GM23338 (cell line): ENCODE measurements at regions not wholly inside any gene's neighbourhood (a gene's known extent, or its start where the extent isn't known, plus 50 kb on each side); places are given as distances from the start of the nearest gene placed in this dataset.

Experiments
- ATAC-seq: fragments of 200-7000 bp; cut with Tn5 transposase; 3 replicates; pipeline ENCODE4 v1.9.1; 2020
- DNase-seq: peaks from one replicate; pipeline ENCODE4 v3.0.0-alpha.2; 2015; ENCODE audit warnings: low spot score
- H2AFZ ChIP-seq: fragments of 200-600 bp; sonication (generic); 2 replicates; pipeline ENCODE4 v1.8.0; 2016; ENCODE audit warnings: antibody characterized with exemption, mild to moderate bottlenecking, moderate library complexity
- H3F3A ChIP-seq: fragments of 200-600 bp; sonication (generic); replicated peaks from 2 replicates; pipeline ENCODE4 v1.8.0; 2017; ENCODE audit warnings: antibody characterized with exemption, mixed run types, low read depth
- H3K27ac ChIP-seq: fragments of 200-600 bp; sonication (generic); 2 replicates; pipeline ENCODE4 v1.6.1; 2016; ENCODE audit warnings: low read depth
- H3K27me3 ChIP-seq: fragments of 200-600 bp; sonication (generic); 2 replicates; pipeline ENCODE4 v1.8.0; 2016; ENCODE audit warnings: mild to moderate bottlenecking, mixed run types, moderate library complexity; ENCODE audit not compliant: insufficient read depth
- H3K36me3 ChIP-seq: fragments of 200-600 bp; sonication (generic); 2 replicates; pipeline ENCODE4 v1.8.0; 2016; ENCODE audit warnings: mild to moderate bottlenecking; ENCODE audit not compliant: insufficient read depth
- H3K4me1 ChIP-seq: fragments of 200-600 bp; sonication (generic); 2 replicates; pipeline ENCODE4 v1.8.0; 2016; ENCODE audit warnings: mild to moderate bottlenecking, moderate library complexity; ENCODE audit not compliant: insufficient read depth
- H3K4me2 ChIP-seq: fragments of 200-600 bp; sonication (generic); 2 replicates; pipeline ENCODE4 v1.7.1; 2017; ENCODE audit warnings: mixed run types
- H3K4me3 ChIP-seq: fragments of 200-600 bp; sonication (generic); 2 replicates; pipeline ENCODE4 v1.6.1; 2016; ENCODE audit warnings: mixed run types
- H3K79me2 ChIP-seq: fragments of 200-600 bp; sonication (generic); replicated peaks from 2 replicates; pipeline ENCODE4 v1.8.0; 2017; ENCODE audit warnings: mild to moderate bottlenecking; ENCODE audit not compliant: insufficient read depth
- H3K9me2 ChIP-seq: fragments of 200-600 bp; sonication (generic); 2 replicates; pipeline ENCODE4 v1.8.0; 2017; ENCODE audit not compliant: insufficient read depth
- H4K20me1 ChIP-seq: fragments of 200-600 bp; sonication (generic); replicated peaks from 2 replicates; pipeline ENCODE4 v1.8.0; 2017; ENCODE audit warnings: mild to moderate bottlenecking; ENCODE audit not compliant: insufficient read depth
- H3K27ac Mint-ChIP-seq: 2 replicates; pipeline ENCODE4 v1.8.0; 2020; ENCODE audit warnings: inconsistent platforms, mild to moderate bottlenecking, moderate library complexity, mixed read lengths
- H3K27me3 Mint-ChIP-seq: 3 replicates; pipeline ENCODE4 v1.8.0; 2022; ENCODE audit warnings: low read depth, mild to moderate bottlenecking, moderate library complexity, mixed read lengths, inconsistent platforms; ENCODE audit not compliant: insufficient read depth, poor library complexity
- H3K36me3 Mint-ChIP-seq: 3 replicates; pipeline ENCODE4 v1.8.0; 2021; ENCODE audit warnings: low read depth, mild to moderate bottlenecking, inconsistent platforms, moderate library complexity, mixed read lengths
- H3K4me1 Mint-ChIP-seq: 3 replicates; pipeline ENCODE4 v1.8.0; 2020; ENCODE audit warnings: mild to moderate bottlenecking, inconsistent platforms, mixed read lengths
- H3K4me3 Mint-ChIP-seq: 3 replicates; pipeline ENCODE4 v1.8.0; 2021; ENCODE audit warnings: moderate library complexity, mild to moderate bottlenecking, inconsistent platforms, mixed read lengths
- H3K9me3 Mint-ChIP-seq: 3 replicates; pipeline ENCODE4 v1.8.0; 2020; ENCODE audit warnings: moderate library complexity, mild to moderate bottlenecking, inconsistent platforms, mixed read lengths
- CREB1 ChIP-seq: fragments of 250-450 bp; sonication (Bioruptor Pico); IDR thresholded peaks from 2 replicates; pipeline ENCODE4 v1.5.0; 2020; ENCODE audit warnings: low read depth, mild to moderate bottlenecking, moderate library complexity
- EZH2 ChIP-seq: fragments of 200-600 bp; sonication (generic); IDR thresholded peaks from one replicate; pipeline ENCODE4 v1.8.0; 2017; ENCODE audit warnings: antibody characterized with exemption, mild to moderate bottlenecking, low read depth; ENCODE audit not compliant: unreplicated experiment
- EZH2phosphoT487 ChIP-seq: fragments of 200-600 bp; sonication (generic); IDR thresholded peaks from one replicate; pipeline ENCODE4 v1.8.1; 2018; ENCODE audit warnings: antibody characterized with exemption; ENCODE audit not compliant: unreplicated experiment
- JUNB ChIP-seq: IDR thresholded peaks from one replicate; pipeline ENCODE4 v1.6.1; 2016; ENCODE audit warnings: antibody characterized with exemption; ENCODE audit not compliant: unreplicated experiment
- NANOG ChIP-seq: IDR thresholded peaks from 2 replicates; pipeline ENCODE4 v1.6.1; 2016; ENCODE audit warnings: antibody characterized with exemption, borderline replicate concordance
- POLR2AphosphoS5 ChIP-seq: IDR thresholded peaks from 2 replicates; pipeline ENCODE4 v1.6.1; 2016; ENCODE audit warnings: antibody characterized with exemption, low read depth
- STAT1 ChIP-seq: IDR thresholded peaks from one replicate; pipeline ENCODE4 v1.6.1; 2016; ENCODE audit warnings: antibody characterized with exemption; ENCODE audit not compliant: unreplicated experiment
- ZNF114 ChIP-seq: fragments of 250-450 bp; sonication (Bioruptor Pico); IDR thresholded peaks from 2 replicates; pipeline ENCODE4 v1.5.0; 2020; ENCODE audit warnings: mild to moderate bottlenecking, moderate library complexity
- ZNF331 ChIP-seq: fragments of 250-450 bp; sonication (Bioruptor Pico); IDR thresholded peaks from 2 replicates; pipeline ENCODE4 v1.5.0; 2020; ENCODE audit warnings: low read depth, mild to moderate bottlenecking, moderate library complexity
- TF ChIP-seq, protein P1 (sequence below), 2 experiments: fragments of 200-600 bp in 1 of 2; sonication (generic) in 1 of 2; conservative IDR thresholded peaks; 2 replicates each; pipeline versions ENCODE4 v1.5.1 to v1.6.1; 2016 to 2017; ENCODE audit warnings: antibody characterized with exemption in 2 of 2, low read depth in 2 of 2, mild to moderate bottlenecking in 2 of 2, moderate library complexity in 1 of 2
- TF ChIP-seq, protein P2 (sequence below): IDR thresholded peaks from 2 replicates; pipeline ENCODE4 v1.6.1; 2016; ENCODE audit warnings: antibody characterized with exemption
- TF ChIP-seq, protein P3 (sequence below): IDR thresholded peaks from one replicate; pipeline ENCODE4 v1.6.1; 2018; ENCODE audit warnings: antibody characterized with exemption; ENCODE audit not compliant: unreplicated experiment
- TF ChIP-seq, protein P4 (sequence below): fragments of 250-450 bp; sonication (Bioruptor Pico); IDR thresholded peaks from 2 replicates; pipeline ENCODE4 v1.5.0; 2020; ENCODE audit warnings: mild to moderate bottlenecking, moderate library complexity

DNA sequence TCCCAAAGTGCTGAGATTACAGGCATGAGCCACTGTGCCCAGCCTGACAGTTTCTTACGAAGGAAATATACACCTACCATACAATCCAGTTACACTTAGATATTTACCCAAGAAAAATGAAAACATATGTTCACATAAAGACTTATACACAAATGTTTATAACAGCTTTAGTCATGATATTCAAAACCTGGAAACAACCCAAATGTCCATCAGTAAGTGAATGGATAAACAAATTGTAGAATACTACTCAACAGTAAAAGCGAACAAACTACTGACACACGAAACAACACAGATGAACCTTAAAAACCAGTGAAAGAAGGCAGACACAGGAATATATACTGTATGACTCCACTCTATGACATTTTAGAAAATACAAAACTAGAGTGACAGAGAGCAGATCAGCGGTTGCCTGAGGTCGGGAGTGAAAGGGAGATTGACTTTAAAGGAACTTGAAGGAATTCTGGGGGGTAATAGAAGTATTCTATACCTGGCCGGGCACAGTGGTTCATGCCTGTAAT, 83.6 kb downstream of the SPRING1 start:
- no peak overlapping the region for H3K4me3 Mint-ChIP-seq
- ATAC-seq (no peak), DNase-seq (no peak)
- Histone ChIP-seq H2AFZ (no peak overlapping the region), H3F3A (no peaks in the 10 kb centered on the region), H3K9me2 (no peaks in the 10 kb centered on the region), H3K27me3 (no peaks in the 10 kb centered on the region), H3K79me2 (no peaks in the 10 kb centered on the region), H3K4me3 (no peak overlapping the region), H3K36me3 (no peaks in the 10 kb centered on the region), H3K4me1 (no peaks in the 10 kb centered on the region; the same call in 1 of the 2 replicates), H3K4me2 (no peak overlapping the region), H3K27ac (no peak overlapping the region), H4K20me1 (no peaks in the 10 kb centered on the region)
- no peaks in the 10 kb centered on the region for H3K36me3 Mint-ChIP-seq
- peaks cover 21% of the 10 kb centered on the region for H3K4me1 Mint-ChIP-seq
- TF ChIP-seq NANOG (no peak), STAT1 (no peak), EZH2phosphoT487 (no peak), ZNF331 (CRISPR knock-in tag) (no peak), EZH2 (no peak), POLR2AphosphoS5 (no peak), CREB1 (CRISPR knock-in tag) (no peak), ZNF114 (CRISPR knock-in tag) (no peak), JUNB (no peak)
- TF ChIP-seq, protein P1, sequence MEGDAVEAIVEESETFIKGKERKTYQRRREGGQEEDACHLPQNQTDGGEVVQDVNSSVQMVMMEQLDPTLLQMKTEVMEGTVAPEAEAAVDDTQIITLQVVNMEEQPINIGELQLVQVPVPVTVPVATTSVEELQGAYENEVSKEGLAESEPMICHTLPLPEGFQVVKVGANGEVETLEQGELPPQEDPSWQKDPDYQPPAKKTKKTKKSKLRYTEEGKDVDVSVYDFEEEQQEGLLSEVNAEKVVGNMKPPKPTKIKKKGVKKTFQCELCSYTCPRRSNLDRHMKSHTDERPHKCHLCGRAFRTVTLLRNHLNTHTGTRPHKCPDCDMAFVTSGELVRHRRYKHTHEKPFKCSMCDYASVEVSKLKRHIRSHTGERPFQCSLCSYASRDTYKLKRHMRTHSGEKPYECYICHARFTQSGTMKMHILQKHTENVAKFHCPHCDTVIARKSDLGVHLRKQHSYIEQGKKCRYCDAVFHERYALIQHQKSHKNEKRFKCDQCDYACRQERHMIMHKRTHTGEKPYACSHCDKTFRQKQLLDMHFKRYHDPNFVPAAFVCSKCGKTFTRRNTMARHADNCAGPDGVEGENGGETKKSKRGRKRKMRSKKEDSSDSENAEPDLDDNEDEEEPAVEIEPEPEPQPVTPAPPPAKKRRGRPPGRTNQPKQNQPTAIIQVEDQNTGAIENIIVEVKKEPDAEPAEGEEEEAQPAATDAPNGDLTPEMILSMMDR (conservative IDR thresholded peaks at IDR 0.05; ENCODE audit: low read depth in 2 of 2), result no peak
- TF ChIP-seq, protein P2, sequence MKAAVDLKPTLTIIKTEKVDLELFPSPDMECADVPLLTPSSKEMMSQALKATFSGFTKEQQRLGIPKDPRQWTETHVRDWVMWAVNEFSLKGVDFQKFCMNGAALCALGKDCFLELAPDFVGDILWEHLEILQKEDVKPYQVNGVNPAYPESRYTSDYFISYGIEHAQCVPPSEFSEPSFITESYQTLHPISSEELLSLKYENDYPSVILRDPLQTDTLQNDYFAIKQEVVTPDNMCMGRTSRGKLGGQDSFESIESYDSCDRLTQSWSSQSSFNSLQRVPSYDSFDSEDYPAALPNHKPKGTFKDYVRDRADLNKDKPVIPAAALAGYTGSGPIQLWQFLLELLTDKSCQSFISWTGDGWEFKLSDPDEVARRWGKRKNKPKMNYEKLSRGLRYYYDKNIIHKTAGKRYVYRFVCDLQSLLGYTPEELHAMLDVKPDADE, result no peak
- TF ChIP-seq, protein P3, sequence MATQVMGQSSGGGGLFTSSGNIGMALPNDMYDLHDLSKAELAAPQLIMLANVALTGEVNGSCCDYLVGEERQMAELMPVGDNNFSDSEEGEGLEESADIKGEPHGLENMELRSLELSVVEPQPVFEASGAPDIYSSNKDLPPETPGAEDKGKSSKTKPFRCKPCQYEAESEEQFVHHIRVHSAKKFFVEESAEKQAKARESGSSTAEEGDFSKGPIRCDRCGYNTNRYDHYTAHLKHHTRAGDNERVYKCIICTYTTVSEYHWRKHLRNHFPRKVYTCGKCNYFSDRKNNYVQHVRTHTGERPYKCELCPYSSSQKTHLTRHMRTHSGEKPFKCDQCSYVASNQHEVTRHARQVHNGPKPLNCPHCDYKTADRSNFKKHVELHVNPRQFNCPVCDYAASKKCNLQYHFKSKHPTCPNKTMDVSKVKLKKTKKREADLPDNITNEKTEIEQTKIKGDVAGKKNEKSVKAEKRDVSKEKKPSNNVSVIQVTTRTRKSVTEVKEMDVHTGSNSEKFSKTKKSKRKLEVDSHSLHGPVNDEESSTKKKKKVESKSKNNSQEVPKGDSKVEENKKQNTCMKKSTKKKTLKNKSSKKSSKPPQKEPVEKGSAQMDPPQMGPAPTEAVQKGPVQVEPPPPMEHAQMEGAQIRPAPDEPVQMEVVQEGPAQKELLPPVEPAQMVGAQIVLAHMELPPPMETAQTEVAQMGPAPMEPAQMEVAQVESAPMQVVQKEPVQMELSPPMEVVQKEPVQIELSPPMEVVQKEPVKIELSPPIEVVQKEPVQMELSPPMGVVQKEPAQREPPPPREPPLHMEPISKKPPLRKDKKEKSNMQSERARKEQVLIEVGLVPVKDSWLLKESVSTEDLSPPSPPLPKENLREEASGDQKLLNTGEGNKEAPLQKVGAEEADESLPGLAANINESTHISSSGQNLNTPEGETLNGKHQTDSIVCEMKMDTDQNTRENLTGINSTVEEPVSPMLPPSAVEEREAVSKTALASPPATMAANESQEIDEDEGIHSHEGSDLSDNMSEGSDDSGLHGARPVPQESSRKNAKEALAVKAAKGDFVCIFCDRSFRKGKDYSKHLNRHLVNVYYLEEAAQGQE, result no peak
- TF ChIP-seq, protein P4, sequence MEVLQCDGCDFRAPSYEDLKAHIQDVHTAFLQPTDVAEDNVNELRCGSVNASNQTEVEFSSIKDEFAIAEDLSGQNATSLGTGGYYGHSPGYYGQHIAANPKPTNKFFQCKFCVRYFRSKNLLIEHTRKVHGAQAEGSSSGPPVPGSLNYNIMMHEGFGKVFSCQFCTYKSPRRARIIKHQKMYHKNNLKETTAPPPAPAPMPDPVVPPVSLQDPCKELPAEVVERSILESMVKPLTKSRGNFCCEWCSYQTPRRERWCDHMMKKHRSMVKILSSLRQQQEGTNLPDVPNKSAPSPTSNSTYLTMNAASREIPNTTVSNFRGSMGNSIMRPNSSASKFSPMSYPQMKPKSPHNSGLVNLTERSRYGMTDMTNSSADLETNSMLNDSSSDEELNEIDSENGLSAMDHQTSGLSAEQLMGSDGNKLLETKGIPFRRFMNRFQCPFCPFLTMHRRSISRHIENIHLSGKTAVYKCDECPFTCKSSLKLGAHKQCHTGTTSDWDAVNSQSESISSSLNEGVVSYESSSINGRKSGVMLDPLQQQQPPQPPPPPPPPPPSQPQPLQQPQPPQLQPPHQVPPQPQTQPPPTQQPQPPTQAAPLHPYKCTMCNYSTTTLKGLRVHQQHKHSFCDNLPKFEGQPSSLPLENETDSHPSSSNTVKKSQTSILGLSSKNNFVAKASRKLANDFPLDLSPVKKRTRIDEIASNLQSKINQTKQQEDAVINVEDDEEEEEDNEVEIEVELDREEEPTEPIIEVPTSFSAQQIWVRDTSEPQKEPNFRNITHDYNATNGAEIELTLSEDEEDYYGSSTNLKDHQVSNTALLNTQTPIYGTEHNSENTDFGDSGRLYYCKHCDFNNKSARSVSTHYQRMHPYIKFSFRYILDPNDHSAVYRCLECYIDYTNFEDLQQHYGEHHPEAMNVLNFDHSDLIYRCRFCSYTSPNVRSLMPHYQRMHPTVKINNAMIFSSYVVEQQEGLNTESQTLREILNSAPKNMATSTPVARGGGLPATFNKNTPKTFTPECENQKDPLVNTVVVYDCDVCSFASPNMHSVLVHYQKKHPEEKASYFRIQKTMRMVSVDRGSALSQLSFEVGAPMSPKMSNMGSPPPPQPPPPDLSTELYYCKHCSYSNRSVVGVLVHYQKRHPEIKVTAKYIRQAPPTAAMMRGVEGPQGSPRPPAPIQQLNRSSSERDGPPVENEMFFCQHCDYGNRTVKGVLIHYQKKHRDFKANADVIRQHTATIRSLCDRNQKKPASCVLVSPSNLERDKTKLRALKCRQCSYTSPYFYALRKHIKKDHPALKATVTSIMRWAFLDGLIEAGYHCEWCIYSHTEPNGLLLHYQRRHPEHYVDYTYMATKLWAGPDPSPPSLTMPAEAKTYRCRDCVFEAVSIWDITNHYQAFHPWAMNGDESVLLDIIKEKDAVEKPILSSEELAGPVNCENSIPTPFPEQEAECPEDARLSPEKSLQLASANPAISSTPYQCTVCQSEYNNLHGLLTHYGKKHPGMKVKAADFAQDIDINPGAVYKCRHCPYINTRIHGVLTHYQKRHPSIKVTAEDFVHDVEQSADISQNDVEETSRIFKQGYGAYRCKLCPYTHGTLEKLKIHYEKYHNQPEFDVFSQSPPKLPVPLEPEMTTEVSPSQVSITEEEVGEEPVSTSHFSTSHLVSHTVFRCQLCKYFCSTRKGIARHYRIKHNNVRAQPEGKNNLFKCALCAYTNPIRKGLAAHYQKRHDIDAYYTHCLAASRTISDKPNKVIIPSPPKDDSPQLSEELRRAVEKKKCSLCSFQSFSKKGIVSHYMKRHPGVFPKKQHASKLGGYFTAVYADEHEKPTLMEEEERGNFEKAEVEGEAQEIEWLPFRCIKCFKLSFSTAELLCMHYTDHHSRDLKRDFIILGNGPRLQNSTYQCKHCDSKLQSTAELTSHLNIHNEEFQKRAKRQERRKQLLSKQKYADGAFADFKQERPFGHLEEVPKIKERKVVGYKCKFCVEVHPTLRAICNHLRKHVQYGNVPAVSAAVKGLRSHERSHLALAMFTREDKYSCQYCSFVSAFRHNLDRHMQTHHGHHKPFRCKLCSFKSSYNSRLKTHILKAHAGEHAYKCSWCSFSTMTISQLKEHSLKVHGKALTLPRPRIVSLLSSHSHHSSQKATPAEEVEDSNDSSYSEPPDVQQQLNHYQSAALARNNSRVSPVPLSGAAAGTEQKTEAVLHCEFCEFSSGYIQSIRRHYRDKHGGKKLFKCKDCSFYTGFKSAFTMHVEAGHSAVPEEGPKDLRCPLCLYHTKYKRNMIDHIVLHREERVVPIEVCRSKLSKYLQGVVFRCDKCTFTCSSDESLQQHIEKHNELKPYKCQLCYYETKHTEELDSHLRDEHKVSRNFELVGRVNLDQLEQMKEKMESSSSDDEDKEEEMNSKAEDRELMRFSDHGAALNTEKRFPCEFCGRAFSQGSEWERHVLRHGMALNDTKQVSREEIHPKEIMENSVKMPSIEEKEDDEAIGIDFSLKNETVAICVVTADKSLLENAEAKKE, result no peak
- H3K27ac Mint-ChIP-seq, result no peak overlapping the region
- peaks cover 8% of the 10 kb centered on the region for H3K9me3 Mint-ChIP-seq
- peaks cover 2% of the 10 kb centered on the region for H3K27me3 Mint-ChIP-seq
